GM19240 (cell line): ENCODE measurements at regions not wholly inside any gene's neighbourhood (a gene's known extent, or its start where the extent isn't known, plus 50 kb on each side); places are given as distances from the start of the nearest gene placed in this dataset.
"Not testable (repeated sequence)": the region's sequence is repeated elsewhere in the genome, so short reads cannot be mapped to it uniquely, and the experiment has no call there.

Source experiments
- DNase-seq: peaks from one replicate; pipeline ENCODE4 v3.0.0; 2011; ENCODE audit warnings: low spot score; ENCODE audit not compliant: insufficient read length

DNA sequence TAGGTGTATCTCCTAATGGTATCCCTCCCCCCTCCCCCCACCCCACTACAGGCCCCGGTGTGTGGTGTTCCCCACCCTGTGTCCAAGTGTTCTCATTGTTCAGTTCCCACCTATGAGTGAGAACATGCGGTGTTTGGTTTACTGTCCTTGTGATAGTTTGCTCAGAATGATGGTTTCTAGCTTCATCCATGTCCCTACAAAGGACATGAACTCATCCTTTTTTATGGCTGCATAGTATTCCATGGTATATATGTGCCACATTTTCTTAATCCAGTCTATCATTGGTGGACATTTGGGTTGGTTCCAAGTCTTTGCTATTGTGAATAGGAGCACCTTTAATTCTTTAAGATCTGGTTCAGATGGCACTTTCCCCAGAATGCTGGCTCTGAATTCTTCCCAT lies 58.5 kb upstream of the PTGFRN start:
- not testable (repeated sequence) for DNase-seq

DNA sequence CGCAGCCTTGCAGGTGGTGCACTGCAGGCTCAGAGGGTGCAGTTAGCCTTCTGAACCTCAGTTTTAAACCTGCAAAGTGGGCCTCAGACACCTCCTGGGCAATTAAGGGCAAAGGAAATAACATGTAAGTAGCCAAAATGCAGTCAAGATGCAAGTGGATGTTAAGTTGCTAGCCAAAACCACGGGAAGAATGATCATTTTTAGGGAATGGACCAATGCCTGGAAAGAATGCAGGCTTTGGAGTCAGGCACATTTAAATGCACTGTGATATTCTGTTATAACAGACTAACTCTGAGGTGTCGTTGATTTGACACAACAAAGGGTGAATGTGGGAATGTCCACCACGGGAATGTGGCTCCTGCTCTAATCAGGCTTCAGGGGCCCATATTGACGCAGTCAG lies 57.9 kb upstream of the PTGFRN start:
- DNase-seq: no peak

DNA sequence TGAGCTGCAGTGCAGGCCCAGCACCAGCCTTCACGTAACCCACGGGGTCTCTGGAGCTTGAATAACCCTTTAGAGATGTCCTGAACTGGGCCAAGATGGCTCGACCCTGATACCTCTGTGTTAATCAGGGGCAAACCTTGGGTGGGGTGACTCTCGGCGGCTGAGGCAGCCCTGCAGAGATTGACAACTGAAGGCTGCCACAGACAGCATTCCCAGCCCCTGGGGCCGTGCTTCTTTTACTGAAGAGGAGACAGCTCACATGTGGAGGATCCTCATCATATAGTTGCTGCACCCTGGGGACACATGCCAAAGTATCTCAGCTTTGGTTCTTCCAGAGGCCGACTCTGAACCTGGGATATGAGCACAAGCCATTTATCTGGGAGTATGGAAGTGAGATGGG lies 57.3 kb upstream of the PTGFRN start:
- DNase-seq: no peak

DNA sequence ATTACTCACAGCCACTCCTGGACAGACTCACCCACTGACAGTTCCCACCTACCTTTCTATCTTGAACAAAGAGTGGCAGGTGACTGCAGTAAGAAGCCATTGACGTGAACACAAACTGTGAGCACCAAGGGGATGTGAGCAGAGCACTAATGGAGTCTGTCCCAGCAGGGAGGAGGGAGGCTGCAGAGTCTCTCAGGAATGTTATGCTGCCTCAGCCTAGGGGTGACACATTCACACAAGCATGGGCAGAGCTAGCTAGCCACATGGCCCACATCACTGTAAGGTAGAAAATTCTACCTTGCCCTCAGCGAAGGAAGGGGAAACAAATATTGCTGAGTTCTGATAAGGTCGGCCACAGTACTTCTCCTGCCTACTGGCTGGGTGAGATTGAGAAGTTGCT lies 56.8 kb upstream of the PTGFRN start:
- no peak for DNase-seq

DNA sequence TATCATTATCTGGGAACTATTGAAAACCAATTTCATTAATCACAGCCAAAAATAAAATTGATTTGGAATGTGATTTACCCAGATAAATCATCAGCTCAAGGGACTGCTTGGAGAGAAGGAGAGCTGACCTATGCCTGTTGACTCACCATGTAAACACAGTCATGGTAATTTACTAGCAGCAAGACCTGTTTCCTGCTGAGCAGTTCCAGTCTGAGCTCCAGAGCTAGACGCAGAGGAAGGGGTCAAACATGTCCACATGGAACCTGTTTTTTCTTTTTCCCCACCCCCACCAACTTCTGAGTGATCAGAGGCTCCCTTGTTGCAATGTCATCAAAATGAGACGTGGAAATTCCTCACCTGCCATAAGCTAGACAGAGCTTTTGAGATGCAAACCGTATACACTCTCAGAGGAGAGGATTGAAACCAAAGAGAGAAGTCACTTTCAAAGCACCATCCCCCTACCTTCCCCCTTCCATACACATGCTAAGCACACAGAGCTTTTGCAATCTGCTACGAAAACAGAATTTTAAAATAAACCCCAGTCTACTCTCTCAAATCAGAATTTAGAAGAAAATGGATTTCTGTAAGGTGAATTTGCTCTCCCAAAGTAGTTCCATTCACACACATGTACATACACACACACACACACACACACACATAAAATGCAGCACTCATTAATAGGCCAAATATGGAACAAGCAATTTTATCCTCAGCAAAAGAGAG lies 55.9 kb upstream of the PTGFRN start:
- DNase-seq: no peak

DNA sequence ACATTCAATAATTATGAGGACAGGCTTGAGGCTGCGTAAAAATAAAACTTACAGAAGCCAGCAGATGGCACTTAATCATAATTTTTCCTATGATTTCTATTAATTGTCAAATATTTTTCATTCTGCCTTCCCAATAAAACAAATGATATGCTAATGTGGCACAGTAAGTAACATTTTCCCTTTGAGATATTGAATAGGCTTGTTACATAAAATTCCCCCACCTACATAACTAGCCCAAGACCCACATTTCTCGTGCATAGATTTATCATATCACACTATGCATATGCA lies 55.4 kb upstream of the PTGFRN start:
- no peak for DNase-seq

DNA sequence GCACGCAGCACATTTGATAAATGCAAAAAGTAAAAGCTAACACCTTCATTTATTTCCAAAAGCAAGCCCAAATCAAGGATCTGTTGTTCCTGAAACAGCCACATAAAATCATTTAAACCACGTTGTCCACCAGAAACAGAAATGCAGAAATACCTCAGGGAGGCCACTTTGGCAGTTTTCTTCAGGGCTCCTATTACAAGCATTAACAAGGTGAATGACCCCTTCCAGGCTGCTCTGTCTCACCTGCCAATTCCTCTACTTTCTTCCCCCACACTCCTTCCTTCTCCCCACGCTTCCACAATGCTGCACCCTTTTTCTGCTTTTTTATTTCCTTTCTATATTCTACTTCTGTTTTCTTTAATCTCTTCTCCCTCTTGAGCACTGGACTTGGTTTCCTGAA lies 55.0 kb upstream of the PTGFRN start:
- no peak for DNase-seq

DNA sequence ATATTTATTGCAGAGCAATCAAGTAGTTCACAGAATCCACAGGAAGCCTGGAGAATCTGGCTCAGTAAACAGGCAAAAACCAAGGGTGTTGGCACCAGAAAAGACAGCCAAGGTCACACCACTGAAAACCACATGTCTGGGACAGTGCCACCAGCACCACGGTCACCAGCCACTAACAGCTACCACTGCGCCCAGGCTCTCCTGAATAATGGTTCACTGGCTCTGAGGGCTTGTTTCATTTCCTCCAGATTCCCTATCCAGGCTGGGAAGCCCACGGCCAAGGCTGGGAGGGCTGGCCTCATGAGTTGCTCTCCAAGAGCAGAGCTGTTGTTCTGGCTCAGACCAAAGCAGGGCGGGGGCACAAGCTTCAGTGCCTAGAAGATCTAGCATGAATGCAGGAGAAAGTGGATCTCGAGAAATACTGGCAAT lies 54.5 kb upstream of the PTGFRN start:
- no peak for DNase-seq

DNA sequence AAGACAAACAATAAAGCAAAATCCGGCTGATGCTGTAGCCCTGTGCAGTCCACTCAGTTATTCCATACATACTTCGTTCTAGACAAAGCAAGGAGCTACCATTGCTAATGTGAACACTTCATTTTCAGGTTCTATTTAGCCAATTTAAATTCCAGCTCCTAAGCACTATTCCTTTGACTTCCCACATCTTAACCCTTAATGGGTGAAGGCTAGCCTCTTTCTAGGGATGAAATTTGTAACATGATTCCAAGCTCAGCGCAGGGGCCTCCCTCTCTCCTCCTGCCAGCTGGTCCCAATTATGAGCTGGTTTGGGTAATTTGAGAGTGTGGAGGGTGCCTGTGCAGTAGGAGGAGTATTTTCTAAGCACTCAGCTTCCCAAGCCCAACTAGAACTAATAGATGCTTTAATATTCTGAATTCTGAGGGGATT lies 53.9 kb upstream of the PTGFRN start:
- DNase-seq: no peak

DNA sequence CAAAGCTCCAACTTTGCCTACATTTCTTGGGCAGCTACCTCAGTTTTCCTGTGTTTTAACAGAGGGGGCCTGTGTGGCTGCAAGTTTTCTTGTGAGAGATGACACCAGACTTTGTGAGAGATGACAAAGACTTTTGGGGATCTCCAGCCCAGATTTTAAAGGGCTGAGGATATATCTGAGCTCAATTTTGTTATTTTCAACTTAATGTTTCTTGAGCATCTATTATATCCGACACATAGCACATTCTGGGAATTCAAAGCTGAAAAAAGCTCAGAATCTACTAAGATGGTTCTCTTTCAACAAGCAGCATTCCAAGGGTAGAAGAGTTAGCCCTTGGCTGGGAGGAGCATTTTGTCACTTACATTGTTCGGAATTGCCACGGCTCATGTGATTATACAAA lies 53.4 kb upstream of the PTGFRN start:
- no peak for DNase-seq

DNA sequence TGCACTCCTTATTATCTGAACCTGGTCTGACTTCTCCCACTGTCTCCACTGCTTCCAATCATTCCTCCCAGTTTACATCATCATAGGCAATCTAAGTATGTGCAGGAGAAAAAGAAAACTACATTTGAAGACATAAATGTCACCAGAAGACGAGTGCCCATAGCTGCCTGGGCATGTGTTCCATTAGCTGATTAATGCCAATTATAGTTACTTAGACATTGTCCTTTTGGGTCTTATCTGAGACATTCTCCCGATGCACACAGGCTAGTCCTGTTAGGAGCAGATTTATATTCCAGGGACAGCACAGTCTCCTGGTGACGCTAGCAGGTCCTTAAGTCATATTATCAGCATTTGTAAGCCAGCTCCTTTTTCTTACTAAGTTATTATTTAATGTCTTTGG lies 52.6 kb upstream of the PTGFRN start:
- no peak for DNase-seq
